SK-N-SH treated with all-trans-retinoic acid at 6 μM for 48 hours (cell line): ENCODE measurements at regions not wholly inside any gene's neighbourhood (a gene's known extent, or its start where the extent isn't known, plus 50 kb on each side); places are given as distances from the start of the nearest gene placed in this dataset.

ENCODE experiments used
- ATAC-seq: fragments of 200-7000 bp; cut with Tn5 transposase; 3 replicates; pipeline ENCODE4 v1.9.1; 2020; ENCODE audit warnings: mild to moderate bottlenecking, moderate library complexity
- ARNTL ChIP-seq: fragments of 450-650 bp; formaldehyde crosslinking; IDR thresholded peaks from 2 replicates; pipeline ENCODE4 v1.5.0; 2020; ENCODE audit warnings: low read depth, mild to moderate bottlenecking, moderate library complexity, borderline replicate concordance
- CSDC2 ChIP-seq: fragments of 250-450 bp; sonication (Bioruptor Pico); IDR thresholded peaks from 2 replicates; pipeline ENCODE4 v1.5.0; 2020; ENCODE audit warnings: mild to moderate bottlenecking, moderate library complexity
- CSRNP3 ChIP-seq: fragments of 250-450 bp; sonication (Bioruptor Pico); IDR thresholded peaks from 2 replicates; pipeline ENCODE4 v1.5.1; 2021; ENCODE audit warnings: mild to moderate bottlenecking, moderate library complexity
- ESRRG ChIP-seq: fragments of 250-450 bp; sonication (Bioruptor Pico); IDR thresholded peaks from 2 replicates; pipeline ENCODE4 v1.6.1; 2021; ENCODE audit warnings: mild to moderate bottlenecking
- GLIS3 ChIP-seq: fragments of 250-450 bp; sonication (Bioruptor Pico); IDR thresholded peaks from 2 replicates; pipeline ENCODE4 v1.5.0; 2020; ENCODE audit warnings: mild to moderate bottlenecking, moderate library complexity
- ISL1 ChIP-seq: fragments of 250-450 bp; sonication (Bioruptor Pico); IDR thresholded peaks from 2 replicates; pipeline ENCODE4 v2.1.2; 2022; ENCODE audit warnings: mild to moderate bottlenecking, moderate library complexity
- OSR1 ChIP-seq: fragments of 250-450 bp; sonication (Bioruptor Pico); IDR thresholded peaks from 2 replicates; pipeline ENCODE4 v1.8.0; 2022; ENCODE audit warnings: moderate library complexity, mild to moderate bottlenecking, inconsistent platforms
- PATZ1 ChIP-seq: fragments of 250-450 bp; sonication (Bioruptor Pico); IDR thresholded peaks from 2 replicates; pipeline ENCODE4 v1.8.0; 2020; ENCODE audit warnings: mild to moderate bottlenecking, moderate library complexity, borderline replicate concordance
- POU6F1 ChIP-seq: fragments of 250-450 bp; sonication (Bioruptor Pico); IDR thresholded peaks from 2 replicates; pipeline ENCODE4 v1.8.0; 2021; ENCODE audit warnings: low read depth, mild to moderate bottlenecking, moderate library complexity, borderline replicate concordance
- PPARA ChIP-seq: fragments of 250-450 bp; sonication (Bioruptor Pico); IDR thresholded peaks from 2 replicates; pipeline ENCODE4 v1.5.0; 2020; ENCODE audit warnings: mild to moderate bottlenecking, borderline replicate concordance
- RARB ChIP-seq: fragments of 250-450 bp; sonication (Bioruptor Pico); IDR thresholded peaks from 2 replicates; pipeline ENCODE4 v1.8.0; 2021; ENCODE audit warnings: mild to moderate bottlenecking, moderate library complexity
- SNAI2 ChIP-seq: fragments of 250-450 bp; sonication (Bioruptor Pico); IDR thresholded peaks from 2 replicates; pipeline ENCODE4 v1.5.0; 2020; ENCODE audit warnings: mild to moderate bottlenecking, moderate library complexity
- TSHZ2 ChIP-seq: fragments of 250-450 bp; sonication (Bioruptor Pico); IDR thresholded peaks from 2 replicates; pipeline ENCODE4 v1.5.0; 2020; ENCODE audit warnings: mild to moderate bottlenecking, moderate library complexity
- ZC3H10 ChIP-seq: fragments of 250-450 bp; sonication (Bioruptor Pico); IDR thresholded peaks from 2 replicates; pipeline ENCODE4 v1.5.1; 2021; ENCODE audit warnings: mild to moderate bottlenecking, moderate library complexity
- ZFP3 ChIP-seq: fragments of 250-450 bp; sonication (Bioruptor Pico); IDR thresholded peaks from 2 replicates; pipeline ENCODE4 v1.5.0; 2020; ENCODE audit warnings: mild to moderate bottlenecking, moderate library complexity
- ZFP30 ChIP-seq: fragments of 450-650 bp; formaldehyde crosslinking; IDR thresholded peaks from 2 replicates; pipeline ENCODE4 v1.5.0; 2022; ENCODE audit warnings: mild to moderate bottlenecking, moderate library complexity
- ZNF565 ChIP-seq: fragments of 450-650 bp; formaldehyde crosslinking; conservative IDR thresholded peaks from 2 replicates; pipeline ENCODE4 v1.5.0; 2020; ENCODE audit warnings: low read depth, mild to moderate bottlenecking, moderate library complexity
- ZNF70 ChIP-seq: fragments of 450-650 bp; formaldehyde crosslinking; IDR thresholded peaks from 2 replicates; pipeline ENCODE4 v1.5.0; 2020; ENCODE audit warnings: mild to moderate bottlenecking, moderate library complexity
- ZNF8 ChIP-seq: fragments of 450-650 bp; formaldehyde crosslinking; IDR thresholded peaks from 2 replicates; pipeline ENCODE4 v1.5.0; 2020; ENCODE audit warnings: mild to moderate bottlenecking, moderate library complexity

GRCh38 chr7:69276011-69276729 is 322.1 kb upstream of the AUTS2 start (continued):
- TF ChIP-seq TSHZ2 (CRISPR knock-in tag) (no peak), OSR1 (no peak)

- ATAC-seq: no peak
- TF ChIP-seq SNAI2 (CRISPR knock-in tag) (no peak), ZNF8 (no peak), PPARA (no peak), ZC3H10 (CRISPR knock-in tag) (no peak), ISL1 (CRISPR knock-in tag) (no peak), GLIS3 (no peak), TSHZ2 (CRISPR knock-in tag) (no peak), RARB (CRISPR knock-in tag) (no peak), CSRNP3 (no peak), ZNF70 (no peak), ZFP30 (no peak)
Observed at GRCh38 chr7:69277366-69277765, 320.9 kb upstream of the AUTS2 start.

- TF ChIP-seq POU6F1 (CRISPR knock-in tag) (no peak), RARB (CRISPR knock-in tag) (no peak), ZFP30 (no peak), ZNF565 (no peak), ZNF8 (no peak), GLIS3 (no peak), OSR1 (no peak), PPARA (no peak), ZFP3 (no peak), ISL1 (CRISPR knock-in tag) (no peak), CSRNP3 (no peak), PATZ1 (no peak), ARNTL (no peak), ZNF70 (no peak), ESRRG (CRISPR knock-in tag) (no peak), CSDC2 (CRISPR knock-in tag) (no peak), SNAI2 (CRISPR knock-in tag) (no peak)
- no peak for ATAC-seq
Observed at GRCh38 chr7:69282946-69283345, 315.3 kb upstream of the AUTS2 start.
